Mammary epithelial cell (primary cell): ENCODE measurements at regions not wholly inside any gene's neighbourhood (a gene's known extent, or its start where the extent isn't known, plus 50 kb on each side); places are given as distances from the start of the nearest gene placed in this dataset.

Source experiments
- CTCF ChIP-seq, 2 donors: IDR thresholded peaks in 1 of 2; conservative IDR thresholded peaks in 1 of 2; 2 replicates each; pipeline ENCODE4 v1.5.1; 2011 to 2012; ENCODE audit warnings: inconsistent platforms in 2 of 2, low read length in 2 of 2, mild to moderate bottlenecking in 2 of 2, control low read depth in 1 of 2, low read depth in 1 of 2; ENCODE audit not compliant: insufficient read depth in 1 of 2; ENCODE audit errors: extremely low read depth in 1 of 2
- EZH2 ChIP-seq: IDR thresholded peaks from 2 replicates; pipeline ENCODE4 v1.6.1; 2012; ENCODE audit warnings: low read length, inconsistent platforms, borderline replicate concordance

DNA sequence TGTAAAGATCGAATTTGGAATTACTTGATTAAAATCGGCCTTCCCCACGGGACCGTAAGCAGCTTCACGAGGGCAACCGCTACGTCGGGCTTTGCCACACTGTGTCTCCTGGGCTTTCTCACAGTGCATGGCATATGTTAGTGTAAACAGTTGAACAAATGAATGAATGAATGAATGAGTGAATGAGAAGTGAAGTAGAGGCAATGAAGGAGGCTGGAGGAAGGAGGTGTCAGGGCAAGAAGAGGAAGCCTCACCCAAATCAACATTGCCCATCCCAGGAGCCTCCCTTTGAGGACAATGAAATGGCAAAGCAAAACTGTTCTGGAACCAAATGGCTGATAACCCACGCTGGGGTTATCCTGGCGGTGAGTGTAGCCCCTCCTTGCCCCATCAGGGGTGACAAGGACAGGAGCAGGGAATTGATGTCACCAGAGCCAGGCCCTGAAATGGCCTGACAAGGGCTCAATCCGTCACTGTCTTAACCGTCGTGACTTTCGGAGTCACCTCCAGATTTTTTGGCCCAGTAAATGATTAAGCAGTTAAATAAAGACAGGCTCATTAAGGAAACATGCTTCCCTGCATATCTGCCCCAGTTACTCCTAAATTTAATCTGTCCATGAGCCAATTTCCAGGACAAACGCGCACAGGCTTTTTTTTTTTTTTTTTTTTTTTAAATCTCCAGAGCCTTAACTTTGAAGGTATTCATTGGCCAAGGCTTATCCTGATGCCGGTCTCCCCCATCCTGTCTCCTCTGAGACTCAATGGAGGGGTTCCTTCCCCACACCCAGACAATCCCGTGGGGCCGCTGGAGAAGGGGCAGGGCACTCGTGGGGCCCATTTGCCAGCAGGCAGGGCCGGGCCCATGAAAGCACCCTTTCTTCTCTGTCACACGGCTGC, 88.4 kb upstream of the BOD1 start:
- TF ChIP-seq EZH2 (no peak), CTCF (conservative IDR thresholded peaks at IDR 0.05 in 1 of 2, IDR thresholded peaks at IDR 0.05 in 1 of 2; ENCODE audit: extremely low read depth in 1 of 2, insufficient read depth in 1 of 2, low read depth in 1 of 2, low read length in 2 of 2) (no peak)
